ENCODE measurements at regions not wholly inside any gene's neighbourhood (a gene's known extent, or its start where the extent isn't known, plus 50 kb on each side); places are given as distances from the start of the nearest gene placed in this dataset.

GRCh38 chr2:134039912-134040581, 213.8 kb upstream of the MGAT5 start:
- no peak for TF ChIP-seq CTCF (IDR thresholded peaks at IDR 0.05)
- no peak for TF ChIP-seq POLR2AphosphoS5 (IDR thresholded peaks at IDR 0.05)

All from gastroesophageal sphincter (tissue), 3 donors.